Dedifferentiated amniotic fluid mesenchymal stem cell (primary cell): ENCODE measurements at regions not wholly inside any gene's neighbourhood (a gene's known extent, or its start where the extent isn't known, plus 50 kb on each side); places are given as distances from the start of the nearest gene placed in this dataset.

Source experiments
- DNase-seq: peaks from one replicate; pipeline ENCODE4 v3.0.0-alpha.2; 2016; ENCODE audit errors: extremely low spot score

DNA sequence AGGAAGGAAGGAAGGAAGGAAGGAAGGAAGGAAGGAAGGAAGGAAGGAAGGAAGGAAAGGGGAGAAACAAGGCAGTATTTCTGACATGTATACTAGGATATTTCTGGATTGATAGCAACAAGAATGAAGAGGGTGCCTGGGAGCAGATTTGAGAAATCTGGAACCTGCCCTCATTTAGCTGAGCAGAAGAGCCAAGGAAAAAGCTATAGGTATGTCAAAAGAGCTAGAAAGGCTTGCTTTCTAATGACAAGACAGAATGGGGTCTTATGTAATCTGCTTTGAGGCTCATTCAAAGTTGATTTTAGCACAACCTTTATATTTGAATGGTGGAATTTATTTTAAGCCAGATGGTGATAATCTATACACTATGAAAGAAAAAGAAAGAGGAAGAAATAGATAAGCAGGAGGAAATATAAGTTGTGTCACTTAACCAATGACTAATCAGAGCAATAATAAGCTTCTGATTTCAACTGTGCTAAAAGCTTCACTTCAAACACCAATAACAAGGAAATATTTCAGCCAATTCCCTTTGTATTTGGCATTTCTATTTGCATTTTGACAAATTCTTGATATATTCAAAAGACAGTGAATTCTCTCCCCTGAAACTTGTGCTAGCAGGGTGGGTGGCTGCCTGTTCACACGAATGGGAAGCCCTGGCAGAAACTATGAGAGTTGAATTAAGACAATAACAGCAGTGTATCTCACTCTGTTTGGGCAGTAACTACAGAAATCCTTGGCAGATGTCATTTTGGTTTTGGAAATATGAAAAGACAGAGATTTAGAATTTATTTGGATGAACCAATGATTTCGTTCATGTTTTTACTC lies 76.3 kb upstream of the FLRT2 start:
- no peak for DNase-seq

DNA sequence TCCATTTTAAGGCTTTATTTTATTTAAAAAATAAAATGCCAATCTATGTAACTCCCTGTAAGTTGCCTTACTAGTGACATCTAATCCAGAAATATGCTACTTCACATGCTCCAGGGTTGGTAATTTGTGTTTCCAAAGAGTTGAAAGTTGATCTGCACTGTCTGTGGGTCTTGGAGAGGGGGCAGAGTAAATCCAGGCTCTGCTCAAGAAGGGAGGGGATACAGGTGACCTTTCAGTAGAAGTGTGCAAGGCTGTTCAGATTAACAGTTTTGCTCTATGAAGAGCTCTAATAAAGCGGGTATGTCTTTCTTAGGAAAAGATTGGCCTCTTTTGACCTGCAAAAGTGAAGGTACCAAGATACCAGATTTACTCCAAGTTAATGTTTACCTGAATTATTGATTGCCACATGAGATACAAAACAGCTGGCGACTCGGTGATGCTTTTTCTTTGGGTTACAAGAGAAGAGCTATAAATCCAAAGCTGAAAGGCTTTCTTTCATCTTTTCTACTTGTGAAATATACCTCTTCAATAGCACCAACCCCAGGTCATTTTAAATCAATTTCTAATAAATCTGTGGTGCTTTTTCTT lies 75.6 kb upstream of the FLRT2 start:
- DNase-seq, result no peak

GRCh38 chr14:85459361-85460000 lies 70.5 kb upstream of the FLRT2 start:
- DNase-seq, result no peak

GRCh38 chr14:85461432-85462133 lies 68.4 kb upstream of the FLRT2 start:
- no peak for DNase-seq

DNA sequence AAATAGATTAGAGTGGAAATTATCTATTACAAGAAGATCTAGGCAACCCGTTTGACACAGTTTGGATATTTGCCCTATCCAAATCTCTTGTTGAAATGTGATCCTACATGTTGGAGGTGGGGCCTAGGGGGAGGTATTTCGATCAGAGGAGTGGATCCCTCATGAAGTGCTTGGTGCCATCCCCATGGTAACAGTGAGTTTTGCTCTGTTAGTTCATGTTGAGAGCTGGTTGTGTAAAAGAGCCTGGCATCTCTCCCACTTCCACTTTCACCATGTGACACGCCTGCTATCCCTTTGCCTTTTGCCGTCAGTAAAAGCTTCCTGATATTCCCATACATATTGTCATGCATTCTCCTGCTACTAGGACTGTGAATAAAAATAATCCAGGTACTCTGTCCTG lies 66.4 kb upstream of the FLRT2 start:
- DNase-seq, result no peak

DNA sequence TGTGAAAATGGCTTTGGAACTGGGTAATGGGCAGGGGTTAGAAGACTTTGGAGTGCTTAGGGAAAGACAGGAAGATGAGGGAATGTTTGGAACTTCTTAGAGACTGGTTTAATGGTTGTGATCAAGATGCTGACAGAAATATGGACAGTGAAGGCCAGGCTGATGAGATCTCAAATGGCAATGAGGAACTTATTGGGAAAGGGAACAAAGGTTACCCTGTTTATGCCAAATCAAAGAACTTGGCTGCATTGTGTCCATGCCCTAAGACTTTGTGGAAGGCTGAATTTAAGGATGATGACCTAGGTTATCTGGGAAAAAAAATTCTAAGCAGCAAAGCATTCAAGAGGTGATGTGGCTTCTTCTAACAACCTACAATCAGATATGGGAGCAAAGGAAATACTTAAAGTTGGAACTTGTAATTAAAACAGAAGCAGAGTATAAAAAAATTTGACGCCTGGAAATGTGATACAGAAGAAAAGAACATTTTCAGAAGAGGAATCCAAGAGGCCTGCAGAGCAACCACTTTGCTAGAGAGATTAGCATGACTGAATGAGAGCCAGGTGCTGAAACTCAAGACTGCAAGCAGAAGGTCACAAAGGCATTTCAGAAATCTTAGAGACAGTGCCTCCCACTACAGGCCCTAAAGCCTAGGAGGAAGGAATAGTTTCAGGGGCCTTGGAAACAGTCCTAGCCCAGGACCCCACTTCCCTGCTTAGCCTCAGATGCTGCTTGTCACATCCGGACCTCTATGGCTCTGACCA lies 65.6 kb upstream of the FLRT2 start:
- no peak for DNase-seq

DNA sequence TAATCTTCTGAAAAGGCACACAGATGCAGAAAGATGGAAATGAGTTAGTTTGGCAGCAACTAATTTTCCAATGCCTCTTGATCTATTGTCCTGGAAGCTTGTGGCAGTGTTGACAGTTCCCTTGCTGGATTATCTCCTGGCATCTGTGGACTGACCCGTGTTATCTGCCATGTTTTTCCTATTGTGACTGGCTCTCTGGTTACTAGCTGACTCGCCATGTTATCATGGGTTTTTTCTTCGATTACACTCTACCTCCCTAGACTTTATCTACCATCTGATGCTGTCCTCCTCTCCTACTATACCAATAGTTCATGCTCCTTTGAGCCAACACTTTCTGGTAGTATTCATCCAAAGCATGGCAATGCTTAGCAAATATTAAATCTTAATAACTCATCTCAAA lies 63.3 kb upstream of the FLRT2 start:
- no peak for DNase-seq

DNA sequence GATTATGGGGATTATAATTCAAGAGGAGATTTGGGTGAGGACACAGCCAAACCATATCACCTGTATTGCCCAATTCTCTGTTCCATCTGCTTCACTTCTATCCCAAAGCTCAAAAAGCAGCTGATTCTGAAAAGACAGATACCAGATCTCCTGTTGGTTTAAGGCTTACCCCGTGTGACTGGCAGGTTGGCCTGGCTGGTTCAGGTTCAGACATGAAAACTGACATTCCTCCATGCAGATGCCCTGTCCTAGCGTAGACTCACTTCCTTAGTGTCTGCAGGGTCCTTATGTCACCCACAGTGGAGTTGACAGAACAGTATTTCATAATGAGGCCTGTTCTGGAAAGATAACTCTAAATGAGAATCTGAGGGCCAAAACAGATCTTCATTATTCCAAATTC lies 61.1 kb upstream of the FLRT2 start:
- no peak for DNase-seq

DNA sequence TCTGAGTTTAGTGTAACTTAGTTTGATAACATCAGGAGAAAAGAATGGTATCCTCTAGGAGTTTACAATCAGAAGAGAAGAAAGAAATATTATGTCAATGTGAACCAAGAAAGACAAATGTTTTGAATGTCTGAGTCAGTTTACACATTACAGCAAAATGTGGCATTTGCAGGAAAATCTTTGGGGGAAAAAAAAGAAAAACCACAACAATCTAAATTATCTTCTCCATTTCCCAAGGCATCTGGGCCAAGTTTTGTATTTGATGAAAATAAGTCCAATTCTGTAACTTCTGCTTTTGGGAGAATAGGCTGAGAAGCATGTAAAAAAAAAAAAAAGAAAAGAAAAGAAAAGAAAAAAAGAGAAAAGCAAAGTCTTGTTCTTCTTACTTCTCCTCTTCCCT lies 58.8 kb upstream of the FLRT2 start:
- DNase-seq, result peak; percentile 70

DNA sequence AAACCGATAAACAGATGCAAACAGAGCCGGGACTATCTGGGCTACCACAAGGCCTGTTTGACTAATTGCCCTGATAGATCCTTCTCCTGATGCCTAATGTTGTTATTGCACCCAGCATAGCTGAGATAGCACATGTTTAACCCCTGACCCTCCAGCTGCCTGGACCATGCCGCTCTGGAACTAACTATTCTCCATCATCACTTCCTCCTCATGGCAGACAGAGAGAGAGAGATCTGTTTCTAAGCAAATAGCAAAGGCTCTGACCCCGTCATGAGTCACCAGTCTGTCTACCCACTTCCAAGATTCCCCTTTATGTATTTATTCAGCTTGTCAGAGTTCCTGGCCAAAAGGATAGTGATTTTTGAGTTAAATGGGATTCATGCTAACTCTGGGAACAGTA lies 58.2 kb upstream of the FLRT2 start:
- DNase-seq, result peak; percentile 36

GRCh38 chr14:85474431-85474830 lies 55.5 kb upstream of the FLRT2 start:
- no peak for DNase-seq

DNA sequence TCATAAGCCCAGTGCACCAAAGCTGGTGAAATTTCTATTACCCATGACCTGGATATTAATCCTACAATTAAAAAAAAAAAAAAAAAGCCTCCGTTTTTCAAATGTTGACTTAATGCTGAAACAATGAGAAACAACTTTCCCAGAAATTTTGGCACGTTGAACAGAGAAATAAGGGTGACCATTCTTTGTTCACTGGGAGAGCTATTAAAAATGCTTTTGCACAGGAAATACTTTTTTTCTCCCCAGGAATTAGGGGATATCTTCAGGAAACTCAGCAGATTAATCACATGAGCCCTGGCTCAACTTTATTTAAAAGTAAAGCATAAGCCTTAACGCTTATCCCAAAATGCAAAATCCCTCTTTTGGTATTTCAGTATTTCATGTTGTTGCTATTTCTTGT lies 54.8 kb upstream of the FLRT2 start:
- DNase-seq, result no peak

DNA sequence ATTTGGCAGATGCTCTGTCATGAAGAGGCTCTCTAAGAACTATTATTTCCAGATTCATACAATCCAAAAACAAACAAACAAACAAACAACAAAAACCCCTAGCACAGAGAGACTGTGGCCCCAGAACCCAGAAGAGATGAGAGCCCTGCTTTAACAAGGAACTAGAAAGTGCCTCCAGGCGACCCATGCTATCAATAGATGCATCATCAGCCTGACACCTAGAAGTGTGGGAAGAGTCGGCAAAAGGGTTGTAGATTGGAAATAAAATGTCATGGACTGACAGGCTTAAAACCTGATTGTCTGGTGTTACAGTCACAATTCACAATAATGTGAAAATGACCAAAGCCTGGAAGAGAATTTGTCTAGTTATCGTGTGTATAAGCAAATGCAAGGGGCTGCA lies 50.6 kb upstream of the FLRT2 start:
- no peak for DNase-seq

DNA sequence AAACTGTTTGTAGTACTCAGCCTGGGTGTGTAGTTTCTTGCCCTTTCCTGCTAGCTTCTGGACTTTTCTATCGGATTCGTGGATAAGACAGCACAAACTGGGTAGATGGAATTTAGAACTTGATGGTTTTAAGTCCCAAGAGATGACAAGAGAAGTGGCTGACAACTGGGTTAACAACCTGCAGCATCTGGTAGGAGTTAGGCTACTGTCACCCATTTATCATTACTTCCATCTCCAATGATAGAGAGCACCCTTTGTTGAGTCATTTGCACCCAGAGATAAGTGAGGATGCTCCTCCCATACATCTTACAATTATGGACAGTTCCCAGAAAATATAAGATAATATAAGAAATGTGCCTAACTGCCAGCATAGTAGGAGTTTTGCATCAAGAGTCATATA lies 50.2 kb upstream of the FLRT2 start:
- no peak for DNase-seq
